ENCODE measurements at regions not wholly inside any gene's neighbourhood (a gene's known extent, or its start where the extent isn't known, plus 50 kb on each side); places are given as distances from the start of the nearest gene placed in this dataset.

- TF ChIP-seq EZH2phosphoT487 (IDR thresholded peaks at IDR 0.05; ENCODE audit: insufficient read depth, low read depth): no peak
- no peak for TF ChIP-seq EZH2 (IDR thresholded peaks at IDR 0.05; ENCODE audit: insufficient read depth, poor library complexity, severe bottlenecking)
These were observed 215.4 kb downstream of the SNRPN start for GRCh38 chr15:25170113-25170731.
